HepG2 (cell line): ENCODE measurements at regions not wholly inside any gene's neighbourhood (a gene's known extent, or its start where the extent isn't known, plus 50 kb on each side); places are given as distances from the start of the nearest gene placed in this dataset.

Experiments used
- ATAC-seq: fragments of 200-7000 bp; cut with Tn5 transposase; 3 replicates; pipeline ENCODE4 v1.9.1; 2020; ENCODE audit warnings: mild to moderate bottlenecking, moderate library complexity
- BruUV-seq: library from RNA; stranded (reverse); fragments of 400-500 nt; replicated peaks from 2 replicates; lab custom pipeline; 2021; lab: Mats Ljungman, UMichigan
- CTCF ChIA-PET: fragments of 300-600 bp; formaldehyde crosslinking; extraction: SDS; loops from one replicate; lab custom pipeline; 2021; ENCODE audit warnings: low total read pairs, inconsistent platforms, low intra/inter-chr PET ratio; lab: Yijun Ruan, JAX
- POLR2A ChIA-PET: fragments of 350-600 bp; sonication (Branson Sonifier 250); formaldehyde crosslinking; loops from one replicate; lab custom pipeline; 2020; ENCODE audit warnings: antibody characterized with exemption, inconsistent platforms; lab: Yijun Ruan, JAX
- DNase-seq: peaks from one replicate; pipeline ENCODE4 v3.0.0-alpha.2; 2015; ENCODE audit warnings: low spot score
- FAIRE-seq: peaks from 3 replicates; lab custom pipeline; 2011; peaks lifted over from hg19 to GRCh38; lab: Jason Lieb, UNC
- H2AFZ ChIP-seq: one replicate; pipeline ENCODE4 v1.6.1; 2011; ENCODE audit warnings: low read length, inconsistent platforms
- H3K27ac ChIP-seq: fragments of 300-600 bp; 3 replicates; pipeline ENCODE4 v1.8.0; 2011; ENCODE audit warnings: mixed run types, mild to moderate bottlenecking, mixed read lengths, low read length, inconsistent platforms; ENCODE audit not compliant: insufficient read depth; ENCODE audit errors: extremely low read length
- H3K27me3 ChIP-seq, 2 experiments: fragments of 200-600 bp in 1 of 2; 2 replicates in 1 of 2; 3 replicates in 1 of 2; pipeline versions ENCODE4 v1.6.0 to v1.8.0; 2011; ENCODE audit warnings: low read length in 2 of 2, mild to moderate bottlenecking in 2 of 2, moderate library complexity in 2 of 2, inconsistent platforms in 1 of 2; ENCODE audit not compliant: insufficient read depth in 2 of 2, control insufficient read depth in 1 of 2
- H3K36me3 ChIP-seq, 2 experiments: fragments of 200-600 bp in 1 of 2; replicated peaks in 1 of 2; 2 replicates in 1 of 2; 3 replicates in 1 of 2; pipeline versions ENCODE4 v1.5.1 to v1.8.0; 2011; ENCODE audit warnings: low read length in 2 of 2, inconsistent platforms in 1 of 2; ENCODE audit not compliant: insufficient read depth in 2 of 2, control insufficient read depth in 1 of 2
- H3K4me1 ChIP-seq: 2 replicates; pipeline ENCODE4 v1.5.1; 2012; ENCODE audit warnings: low read length, inconsistent platforms; ENCODE audit not compliant: insufficient read depth
- H3K4me2 ChIP-seq: 2 replicates; pipeline ENCODE4 v1.6.0; 2011; ENCODE audit warnings: low read depth, low read length, inconsistent platforms
- H3K4me3 ChIP-seq, 3 experiments: fragments of 200-600 bp in 1 of 3; sonication (generic), shearing (Covaris generic) in 1 of 3; replicated peaks in 1 of 3; 2 replicates each; pipeline ENCODE4 v1.5.1; 2011 to 2016; ENCODE audit warnings: low read length in 3 of 3, inconsistent platforms in 2 of 3, low read depth in 2 of 3, mild to moderate bottlenecking in 2 of 3, control low read depth in 1 of 3, mixed read lengths in 1 of 3; ENCODE audit not compliant: insufficient read depth in 1 of 3
- H3K79me2 ChIP-seq: one replicate; pipeline ENCODE4 v1.6.1; 2011; ENCODE audit warnings: low read length, inconsistent platforms; ENCODE audit not compliant: insufficient read depth
- H3K9ac ChIP-seq: 2 replicates; pipeline ENCODE4 v1.6.0; 2011; ENCODE audit warnings: mild to moderate bottlenecking, low read depth, low read length, inconsistent platforms; ENCODE audit not compliant: insufficient read depth
- H3K9me3 ChIP-seq: 2 replicates; pipeline ENCODE4 v1.5.1; 2012; ENCODE audit warnings: mild to moderate bottlenecking, low read length
- H4K20me1 ChIP-seq: 2 replicates; pipeline ENCODE4 v1.6.0; 2011; ENCODE audit warnings: inconsistent platforms, mild to moderate bottlenecking, low read length, moderate library complexity; ENCODE audit not compliant: insufficient read depth
- AGO2 ChIP-seq: fragments of 200-400 bp; formaldehyde crosslinking; optimal IDR thresholded peaks from 2 replicates; pipeline ENCODE3; 2017; ENCODE audit warnings: mild to moderate bottlenecking, low read depth, low read length, moderate library complexity
- GATAD1 ChIP-seq: IDR thresholded peaks from 2 replicates; pipeline ENCODE4 v1.6.1; 2016; ENCODE audit warnings: missing genetic modification reagents, missing compliant biosample characterization
- GLMP ChIP-seq: sonication (generic); formaldehyde crosslinking; IDR thresholded peaks from 2 replicates; pipeline ENCODE4 v1.9.0; 2021; ENCODE audit warnings: missing genetic modification reagents, mild to moderate bottlenecking, borderline replicate concordance
- SCMH1 ChIP-seq: sonication (generic); formaldehyde crosslinking; IDR thresholded peaks from 2 replicates; pipeline ENCODE4 v1.9.0; 2021; ENCODE audit warnings: missing genetic modification reagents, mild to moderate bottlenecking, borderline replicate concordance
- TFE3 ChIP-seq: IDR thresholded peaks from 2 replicates; pipeline ENCODE4 v1.6.1; 2016
- ZFX ChIP-seq: sonication (generic); formaldehyde crosslinking; IDR thresholded peaks from 2 replicates; pipeline ENCODE4 v1.4.0; 2020; ENCODE audit warnings: mild to moderate bottlenecking, low read depth, missing genetic modification reagents, moderate library complexity
- ZKSCAN5 ChIP-seq: sonication (generic); formaldehyde crosslinking; IDR thresholded peaks from 2 replicates; pipeline ENCODE4 v1.5.1; 2020; ENCODE audit warnings: mild to moderate bottlenecking, missing genetic modification reagents
- ZMYM2 ChIP-seq: sonication (generic); formaldehyde crosslinking; IDR thresholded peaks from 2 replicates; pipeline ENCODE4 v1.8.0; 2022; ENCODE audit warnings: mild to moderate bottlenecking, missing genetic modification reagents
- WGBS: methylation state at CpG from one replicate; pipeline ENCODE4 v1.1.6; 2017; ENCODE audit warnings: low lambda C conversion rate; 5-methylcytosine and 5-hydroxymethylcytosine counted together
- in situ Hi-C: cut with HindIII; loops from 2 replicates; pipeline ENCODE4 v1.10.0; 2017; ENCODE audit warnings: low pct_unique_long_range_greater_than_20kb; ENCODE audit not compliant: extremely low pct_ligation_motif_present
- intact Hi-C: fragments of 100-400 bp; cut with micrococcal nuclease; formaldehyde crosslinking; loops from one replicate; pipeline ENCODE4 v1.10.0; 2022; ENCODE audit not compliant: unreplicated experiment
- TF ChIP-seq, protein P1 (sequence below): sonication (generic); formaldehyde crosslinking; IDR thresholded peaks from 2 replicates; pipeline ENCODE4 v1.5.1; 2020; ENCODE audit warnings: mild to moderate bottlenecking, missing genetic modification reagents, moderate library complexity

DNA sequence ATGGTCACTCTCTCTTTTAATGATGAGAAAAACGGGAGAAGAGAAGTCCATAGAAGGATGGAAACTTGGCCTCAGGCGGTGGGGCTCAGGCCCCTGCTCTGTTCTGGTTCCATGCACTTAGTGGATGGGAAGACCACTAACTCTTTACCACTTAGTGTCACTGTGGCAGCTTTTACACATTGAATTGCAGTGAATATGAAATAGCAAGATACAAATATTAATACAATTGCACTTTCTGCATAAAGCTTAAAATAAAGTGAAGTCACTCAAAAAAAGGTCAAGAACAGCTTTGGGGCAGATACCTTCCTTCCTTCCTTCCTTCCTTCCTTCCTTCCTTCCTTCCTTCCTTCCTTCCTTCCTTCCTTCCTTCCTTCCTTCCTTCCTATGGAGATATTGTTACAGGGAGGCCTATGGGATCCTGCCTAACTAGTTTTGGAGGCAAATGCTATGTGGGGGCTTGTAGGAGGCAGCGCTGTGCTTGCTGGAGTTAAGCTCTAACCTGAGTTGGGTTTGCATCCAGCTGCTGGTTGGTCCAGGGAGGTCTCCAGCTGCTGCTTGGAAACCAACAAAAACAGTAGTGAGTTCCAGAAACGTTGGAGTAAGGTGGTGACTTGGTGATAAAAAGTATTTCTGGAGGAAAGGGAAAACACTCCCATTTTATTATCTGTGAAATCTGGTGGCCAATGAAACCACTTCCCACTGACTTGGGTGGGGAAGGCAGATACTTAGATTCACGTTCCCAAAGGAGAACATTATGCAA, 62.3 kb upstream of the NKX2-2 start:
- BruUV-seq = no TSS peak
- intact Hi-C loops (no loop called here), in situ Hi-C loops (no loop called here)
- Histone ChIP-seq H3K27me3 (peaks cover 12 to 46% of the 10 kb centered on the region in 2 experiments; a peak in 4 of 5 replicates), H2AFZ (no peak overlapping the region), H3K79me2 (no peaks in the 10 kb centered on the region), H3K9me3 (no peaks in the 10 kb centered on the region), H3K4me2 (no peak overlapping the region), H3K4me1 (no peaks in the 10 kb centered on the region), H4K20me1 (no peaks in the 10 kb centered on the region), H3K9ac (no peak overlapping the region), H3K4me3 (no peak overlapping the region), H3K27ac (no peak overlapping the region), H3K36me3 (no peaks in the 10 kb centered on the region)
- ChIA-PET POLR2A (no interaction called here), CTCF (no interaction called here)
- ATAC-seq = no peak
- WGBS = 2% methylated on average over 5 of the region's 5 CpGs
- DNase-seq = no peak
- no peak for FAIRE-seq
- TF ChIP-seq GLMP (CRISPR knock-in tag) (no peak), GATAD1 (CRISPR knock-in tag) (no peak), AGO2 (no peak), SCMH1 (CRISPR knock-in tag) (no peak), ZFX (CRISPR knock-in tag) (no peak), TFE3 (no peak), ZMYM2 (CRISPR knock-in tag) (no peak), ZKSCAN5 (no peak)
- TF ChIP-seq, protein P1, sequence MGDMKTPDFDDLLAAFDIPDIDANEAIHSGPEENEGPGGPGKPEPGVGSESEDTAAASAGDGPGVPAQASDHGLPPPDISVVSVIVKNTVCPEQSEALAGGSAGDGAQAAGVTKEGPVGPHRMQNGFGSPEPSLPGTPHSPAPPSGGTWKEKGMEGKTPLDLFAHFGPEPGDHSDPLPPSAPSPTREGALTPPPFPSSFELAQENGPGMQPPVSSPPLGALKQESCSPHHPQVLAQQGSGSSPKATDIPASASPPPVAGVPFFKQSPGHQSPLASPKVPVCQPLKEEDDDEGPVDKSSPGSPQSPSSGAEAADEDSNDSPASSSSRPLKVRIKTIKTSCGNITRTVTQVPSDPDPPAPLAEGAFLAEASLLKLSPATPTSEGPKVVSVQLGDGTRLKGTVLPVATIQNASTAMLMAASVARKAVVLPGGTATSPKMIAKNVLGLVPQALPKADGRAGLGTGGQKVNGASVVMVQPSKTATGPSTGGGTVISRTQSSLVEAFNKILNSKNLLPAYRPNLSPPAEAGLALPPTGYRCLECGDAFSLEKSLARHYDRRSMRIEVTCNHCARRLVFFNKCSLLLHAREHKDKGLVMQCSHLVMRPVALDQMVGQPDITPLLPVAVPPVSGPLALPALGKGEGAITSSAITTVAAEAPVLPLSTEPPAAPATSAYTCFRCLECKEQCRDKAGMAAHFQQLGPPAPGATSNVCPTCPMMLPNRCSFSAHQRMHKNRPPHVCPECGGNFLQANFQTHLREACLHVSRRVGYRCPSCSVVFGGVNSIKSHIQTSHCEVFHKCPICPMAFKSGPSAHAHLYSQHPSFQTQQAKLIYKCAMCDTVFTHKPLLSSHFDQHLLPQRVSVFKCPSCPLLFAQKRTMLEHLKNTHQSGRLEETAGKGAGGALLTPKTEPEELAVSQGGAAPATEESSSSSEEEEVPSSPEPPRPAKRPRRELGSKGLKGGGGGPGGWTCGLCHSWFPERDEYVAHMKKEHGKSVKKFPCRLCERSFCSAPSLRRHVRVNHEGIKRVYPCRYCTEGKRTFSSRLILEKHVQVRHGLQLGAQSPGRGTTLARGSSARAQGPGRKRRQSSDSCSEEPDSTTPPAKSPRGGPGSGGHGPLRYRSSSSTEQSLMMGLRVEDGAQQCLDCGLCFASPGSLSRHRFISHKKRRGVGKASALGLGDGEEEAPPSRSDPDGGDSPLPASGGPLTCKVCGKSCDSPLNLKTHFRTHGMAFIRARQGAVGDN (CRISPR knock-in tag) = no peak
